Mucosa of stomach (tissue), 1 donor: ENCODE measurements at regions not wholly inside any gene's neighbourhood (a gene's known extent, or its start where the extent isn't known, plus 50 kb on each side); places are given as distances from the start of the nearest gene placed in this dataset.
"Not testable (repeated sequence)": the region's sequence is repeated elsewhere in the genome, so short reads cannot be mapped to it uniquely, and the experiment has no call there.

Experiments
- H3K27me3 ChIP-seq: one replicate; pipeline ENCODE4 v1.7.0; 2013; ENCODE audit warnings: mild to moderate bottlenecking, low read length; ENCODE audit not compliant: control insufficient read depth, insufficient read depth
- H3K36me3 ChIP-seq: one replicate; pipeline ENCODE4 v1.7.0; 2013; ENCODE audit warnings: low read length; ENCODE audit not compliant: control insufficient read depth, insufficient read depth
- H3K4me1 ChIP-seq: one replicate; pipeline ENCODE4 v1.7.0; 2013; ENCODE audit warnings: mild to moderate bottlenecking, low read length; ENCODE audit not compliant: control insufficient read depth, insufficient read depth
- H3K4me3 ChIP-seq: one replicate; pipeline ENCODE4 v1.7.0; 2013; ENCODE audit warnings: low read length
- H3K9ac ChIP-seq: one replicate; pipeline ENCODE4 v1.7.0; 2013; ENCODE audit warnings: mild to moderate bottlenecking, low read length, moderate library complexity
- H3K9me3 ChIP-seq: one replicate; pipeline ENCODE4 v1.7.0; 2013; ENCODE audit warnings: mild to moderate bottlenecking, low read length, moderate library complexity; ENCODE audit not compliant: control insufficient read depth
- donor health status: Pancreatic carcinoma.

- peaks cover 18% of the 10 kb centered on the region for H3K4me1 ChIP-seq
- H3K9me3 ChIP-seq, H3K4me3 ChIP-seq, H3K27me3 ChIP-seq, H3K36me3 ChIP-seq, H3K9ac ChIP-seq: not testable (repeated sequence)
Measured at GRCh38 chr13:110967156-110967855, 52.4 kb upstream of the ANKRD10 start.

GRCh38 chr13:110965755-110966134 is 50.9 kb upstream of the ANKRD10 start:
- Histone ChIP-seq H3K9me3 (peaks cover 7% of the 10 kb centered on the region), H3K4me1 (peaks cover 18% of the 10 kb centered on the region), H3K4me3 (no peak overlapping the region), H3K9ac (no peak overlapping the region), H3K27me3 (no peaks in the 10 kb centered on the region), H3K36me3 (no peaks in the 10 kb centered on the region)

- Histone ChIP-seq H3K9ac (no peak overlapping the region), H3K4me1 (peaks cover 18% of the 10 kb centered on the region), H3K4me3 (no peak overlapping the region), H3K9me3 (peaks cover 7% of the 10 kb centered on the region), H3K36me3 (no peaks in the 10 kb centered on the region), H3K27me3 (no peaks in the 10 kb centered on the region)
Measured at GRCh38 chr13:110965038-110965754, 50.3 kb upstream of the ANKRD10 start.
